ENCODE measurements at regions not wholly inside any gene's neighbourhood (a gene's known extent, or its start where the extent isn't known, plus 50 kb on each side); places are given as distances from the start of the nearest gene placed in this dataset.
A peak's percentile ranks its signal among the peaks of the same experiment; 100 is the strongest.

DNA sequence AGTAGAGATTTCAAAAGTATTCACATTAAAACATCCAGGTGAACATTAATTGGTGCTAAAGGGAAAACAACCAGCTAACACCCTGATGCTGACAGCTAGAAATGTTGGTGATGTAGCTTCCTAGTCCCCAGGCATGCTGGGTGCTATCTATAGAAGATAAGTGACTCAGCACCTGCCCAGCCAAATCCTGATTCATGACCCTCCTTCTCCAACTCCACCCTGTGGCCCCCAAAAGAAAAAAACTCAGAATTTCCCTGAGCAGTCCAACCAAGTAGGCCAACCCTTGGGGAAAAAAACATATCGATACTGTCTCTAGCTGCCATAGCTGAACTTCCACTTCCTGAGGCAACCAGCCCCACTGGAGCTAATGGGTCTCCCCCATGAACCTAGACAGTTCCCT lies 197.6 kb upstream of the KLF3 start (continued):
- TF ChIP-seq, protein P1, sequence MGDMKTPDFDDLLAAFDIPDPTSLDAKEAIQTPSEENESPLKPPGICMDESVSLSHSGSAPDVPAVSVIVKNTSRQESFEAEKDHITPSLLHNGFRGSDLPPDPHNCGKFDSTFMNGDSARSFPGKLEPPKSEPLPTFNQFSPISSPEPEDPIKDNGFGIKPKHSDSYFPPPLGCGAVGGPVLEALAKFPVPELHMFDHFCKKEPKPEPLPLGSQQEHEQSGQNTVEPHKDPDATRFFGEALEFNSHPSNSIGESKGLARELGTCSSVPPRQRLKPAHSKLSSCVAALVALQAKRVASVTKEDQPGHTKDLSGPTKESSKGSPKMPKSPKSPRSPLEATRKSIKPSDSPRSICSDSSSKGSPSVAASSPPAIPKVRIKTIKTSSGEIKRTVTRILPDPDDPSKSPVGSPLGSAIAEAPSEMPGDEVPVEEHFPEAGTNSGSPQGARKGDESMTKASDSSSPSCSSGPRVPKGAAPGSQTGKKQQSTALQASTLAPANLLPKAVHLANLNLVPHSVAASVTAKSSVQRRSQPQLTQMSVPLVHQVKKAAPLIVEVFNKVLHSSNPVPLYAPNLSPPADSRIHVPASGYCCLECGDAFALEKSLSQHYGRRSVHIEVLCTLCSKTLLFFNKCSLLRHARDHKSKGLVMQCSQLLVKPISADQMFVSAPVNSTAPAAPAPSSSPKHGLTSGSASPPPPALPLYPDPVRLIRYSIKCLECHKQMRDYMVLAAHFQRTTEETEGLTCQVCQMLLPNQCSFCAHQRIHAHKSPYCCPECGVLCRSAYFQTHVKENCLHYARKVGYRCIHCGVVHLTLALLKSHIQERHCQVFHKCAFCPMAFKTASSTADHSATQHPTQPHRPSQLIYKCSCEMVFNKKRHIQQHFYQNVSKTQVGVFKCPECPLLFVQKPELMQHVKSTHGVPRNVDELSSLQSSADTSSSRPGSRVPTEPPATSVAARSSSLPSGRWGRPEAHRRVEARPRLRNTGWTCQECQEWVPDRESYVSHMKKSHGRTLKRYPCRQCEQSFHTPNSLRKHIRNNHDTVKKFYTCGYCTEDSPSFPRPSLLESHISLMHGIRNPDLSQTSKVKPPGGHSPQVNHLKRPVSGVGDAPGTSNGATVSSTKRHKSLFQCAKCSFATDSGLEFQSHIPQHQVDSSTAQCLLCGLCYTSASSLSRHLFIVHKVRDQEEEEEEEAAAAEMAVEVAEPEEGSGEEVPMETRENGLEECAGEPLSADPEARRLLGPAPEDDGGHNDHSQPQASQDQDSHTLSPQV (IDR thresholded peaks at IDR 0.05), result 0 out of 2 replicates have a peak, but pooled peaks have one; percentile 46
- TF ChIP-seq FOXM1 (IDR thresholded peaks at IDR 0.05; ENCODE audit: low read depth), result peak; percentile 42; the same call in 1 of the 2 replicates
- TF ChIP-seq FOXM1 (CRISPR knock-in tag; IDR thresholded peaks at IDR 0.05; ENCODE audit: low read depth), result no peak
- peak; percentile 56; the same call in 1 of the 2 replicates for TF ChIP-seq JUN (IDR thresholded peaks at IDR 0.05; ENCODE audit: borderline replicate concordance, low read depth, low read length)
- TF ChIP-seq JUN (CRISPR knock-in tag; IDR thresholded peaks at IDR 0.05; ENCODE audit: borderline replicate concordance), result no peak
- TF ChIP-seq, protein P2, sequence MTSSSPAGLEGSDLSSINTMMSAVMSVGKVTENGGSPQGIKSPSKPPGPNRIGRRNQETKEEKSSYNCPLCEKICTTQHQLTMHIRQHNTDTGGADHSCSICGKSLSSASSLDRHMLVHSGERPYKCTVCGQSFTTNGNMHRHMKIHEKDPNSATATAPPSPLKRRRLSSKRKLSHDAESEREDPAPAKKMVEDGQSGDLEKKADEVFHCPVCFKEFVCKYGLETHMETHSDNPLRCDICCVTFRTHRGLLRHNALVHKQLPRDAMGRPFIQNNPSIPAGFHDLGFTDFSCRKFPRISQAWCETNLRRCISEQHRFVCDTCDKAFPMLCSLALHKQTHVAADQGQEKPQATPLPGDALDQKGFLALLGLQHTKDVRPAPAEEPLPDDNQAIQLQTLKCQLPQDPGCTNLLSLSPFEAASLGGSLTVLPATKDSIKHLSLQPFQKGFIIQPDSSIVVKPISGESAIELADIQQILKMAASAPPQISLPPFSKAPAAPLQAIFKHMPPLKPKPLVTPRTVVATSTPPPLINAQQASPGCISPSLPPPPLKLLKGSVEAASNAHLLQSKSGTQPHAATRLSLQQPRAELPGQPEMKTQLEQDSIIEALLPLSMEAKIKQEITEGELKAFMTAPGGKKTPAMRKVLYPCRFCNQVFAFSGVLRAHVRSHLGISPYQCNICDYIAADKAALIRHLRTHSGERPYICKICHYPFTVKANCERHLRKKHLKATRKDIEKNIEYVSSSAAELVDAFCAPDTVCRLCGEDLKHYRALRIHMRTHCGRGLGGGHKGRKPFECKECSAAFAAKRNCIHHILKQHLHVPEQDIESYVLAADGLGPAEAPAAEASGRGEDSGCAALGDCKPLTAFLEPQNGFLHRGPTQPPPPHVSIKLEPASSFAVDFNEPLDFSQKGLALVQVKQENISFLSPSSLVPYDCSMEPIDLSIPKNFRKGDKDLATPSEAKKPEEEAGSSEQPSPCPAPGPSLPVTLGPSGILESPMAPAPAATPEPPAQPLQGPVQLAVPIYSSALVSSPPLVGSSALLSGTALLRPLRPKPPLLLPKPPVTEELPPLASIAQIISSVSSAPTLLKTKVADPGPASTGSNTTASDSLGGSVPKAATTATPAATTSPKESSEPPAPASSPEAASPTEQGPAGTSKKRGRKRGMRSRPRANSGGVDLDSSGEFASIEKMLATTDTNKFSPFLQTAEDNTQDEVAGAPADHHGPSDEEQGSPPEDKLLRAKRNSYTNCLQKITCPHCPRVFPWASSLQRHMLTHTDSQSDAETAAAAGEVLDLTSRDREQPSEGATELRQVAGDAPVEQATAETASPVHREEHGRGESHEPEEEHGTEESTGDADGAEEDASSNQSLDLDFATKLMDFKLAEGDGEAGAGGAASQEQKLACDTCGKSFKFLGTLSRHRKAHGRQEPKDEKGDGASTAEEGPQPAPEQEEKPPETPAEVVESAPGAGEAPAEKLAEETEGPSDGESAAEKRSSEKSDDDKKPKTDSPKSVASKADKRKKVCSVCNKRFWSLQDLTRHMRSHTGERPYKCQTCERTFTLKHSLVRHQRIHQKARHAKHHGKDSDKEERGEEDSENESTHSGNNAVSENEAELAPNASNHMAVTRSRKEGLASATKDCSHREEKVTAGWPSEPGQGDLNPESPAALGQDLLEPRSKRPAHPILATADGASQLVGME (CRISPR knock-in tag; IDR thresholded peaks at IDR 0.05), result no peak
- TF ChIP-seq, protein P3, sequence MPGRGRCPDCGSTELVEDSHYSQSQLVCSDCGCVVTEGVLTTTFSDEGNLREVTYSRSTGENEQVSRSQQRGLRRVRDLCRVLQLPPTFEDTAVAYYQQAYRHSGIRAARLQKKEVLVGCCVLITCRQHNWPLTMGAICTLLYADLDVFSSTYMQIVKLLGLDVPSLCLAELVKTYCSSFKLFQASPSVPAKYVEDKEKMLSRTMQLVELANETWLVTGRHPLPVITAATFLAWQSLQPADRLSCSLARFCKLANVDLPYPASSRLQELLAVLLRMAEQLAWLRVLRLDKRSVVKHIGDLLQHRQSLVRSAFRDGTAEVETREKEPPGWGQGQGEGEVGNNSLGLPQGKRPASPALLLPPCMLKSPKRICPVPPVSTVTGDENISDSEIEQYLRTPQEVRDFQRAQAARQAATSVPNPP (IDR thresholded peaks at IDR 0.05; ENCODE audit: borderline replicate concordance, insufficient read depth, insufficient read length), result no peak
- TF ChIP-seq, protein P4, sequence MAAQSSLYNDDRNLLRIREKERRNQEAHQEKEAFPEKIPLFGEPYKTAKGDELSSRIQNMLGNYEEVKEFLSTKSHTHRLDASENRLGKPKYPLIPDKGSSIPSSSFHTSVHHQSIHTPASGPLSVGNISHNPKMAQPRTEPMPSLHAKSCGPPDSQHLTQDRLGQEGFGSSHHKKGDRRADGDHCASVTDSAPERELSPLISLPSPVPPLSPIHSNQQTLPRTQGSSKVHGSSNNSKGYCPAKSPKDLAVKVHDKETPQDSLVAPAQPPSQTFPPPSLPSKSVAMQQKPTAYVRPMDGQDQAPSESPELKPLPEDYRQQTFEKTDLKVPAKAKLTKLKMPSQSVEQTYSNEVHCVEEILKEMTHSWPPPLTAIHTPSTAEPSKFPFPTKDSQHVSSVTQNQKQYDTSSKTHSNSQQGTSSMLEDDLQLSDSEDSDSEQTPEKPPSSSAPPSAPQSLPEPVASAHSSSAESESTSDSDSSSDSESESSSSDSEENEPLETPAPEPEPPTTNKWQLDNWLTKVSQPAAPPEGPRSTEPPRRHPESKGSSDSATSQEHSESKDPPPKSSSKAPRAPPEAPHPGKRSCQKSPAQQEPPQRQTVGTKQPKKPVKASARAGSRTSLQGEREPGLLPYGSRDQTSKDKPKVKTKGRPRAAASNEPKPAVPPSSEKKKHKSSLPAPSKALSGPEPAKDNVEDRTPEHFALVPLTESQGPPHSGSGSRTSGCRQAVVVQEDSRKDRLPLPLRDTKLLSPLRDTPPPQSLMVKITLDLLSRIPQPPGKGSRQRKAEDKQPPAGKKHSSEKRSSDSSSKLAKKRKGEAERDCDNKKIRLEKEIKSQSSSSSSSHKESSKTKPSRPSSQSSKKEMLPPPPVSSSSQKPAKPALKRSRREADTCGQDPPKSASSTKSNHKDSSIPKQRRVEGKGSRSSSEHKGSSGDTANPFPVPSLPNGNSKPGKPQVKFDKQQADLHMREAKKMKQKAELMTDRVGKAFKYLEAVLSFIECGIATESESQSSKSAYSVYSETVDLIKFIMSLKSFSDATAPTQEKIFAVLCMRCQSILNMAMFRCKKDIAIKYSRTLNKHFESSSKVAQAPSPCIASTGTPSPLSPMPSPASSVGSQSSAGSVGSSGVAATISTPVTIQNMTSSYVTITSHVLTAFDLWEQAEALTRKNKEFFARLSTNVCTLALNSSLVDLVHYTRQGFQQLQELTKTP (IDR thresholded peaks at IDR 0.05; ENCODE audit: low read depth in 1 of 2, partially characterized antibody in 2 of 2), result peak in 1 of 2 experiments; percentile 23
- no peak for TF ChIP-seq IRF2 (CRISPR knock-in tag; IDR thresholded peaks at IDR 0.05)
- peak; percentile 93 for TF ChIP-seq MECOM (CRISPR knock-in tag; IDR thresholded peaks at IDR 0.05)
- TF ChIP-seq ZNF384 (IDR thresholded peaks at IDR 0.05; ENCODE audit: low read depth, low read length), result peak; percentile 45
- 0 out of 2 replicates have a peak, but pooled peaks have one; percentile 18 for TF ChIP-seq EP400 (IDR thresholded peaks at IDR 0.05)
- peak; percentile 21; the same call in 1 of the 2 replicates for TF ChIP-seq NFIC (IDR thresholded peaks at IDR 0.05)

Measured in K562 (cell line).